ENCODE measurements at regions not wholly inside any gene's neighbourhood (a gene's known extent, or its start where the extent isn't known, plus 50 kb on each side); places are given as distances from the start of the nearest gene placed in this dataset.

- intact Hi-C loops (cut with micrococcal nuclease), result no loop called here
- Mint-ChIP-seq H3K27me3 (ENCODE audit: insufficient read depth, unreplicated experiment) (peaks cover 88% of the 10 kb centered on the region), H3K36me3 (ENCODE audit: insufficient read depth, unreplicated experiment) (no peaks in the 10 kb centered on the region), H3K27ac (ENCODE audit: low read depth, unreplicated experiment) (no peak overlapping the region), H3K4me1 (ENCODE audit: insufficient read depth, unreplicated experiment) (no peaks in the 10 kb centered on the region), H3K4me3 (ENCODE audit: unreplicated experiment) (no peak overlapping the region), H3K9me3 (ENCODE audit: unreplicated experiment) (peaks cover 1% of the 10 kb centered on the region)
- TF ChIP-seq CTCF (IDR thresholded peaks at IDR 0.05; ENCODE audit: unreplicated experiment), result no peak
- ChIA-PET CTCF (interaction anchor here (0.5 to 2.5 kb wide), 7 partner anchors 13 to 1382 kb away, joined by 3 to 13 read pairs (median 3); no protein-coding TSS in a partner anchor), POLR2A (no interaction called here)
- no TSS peak for BruUV-seq (replicated peaks)
- no peak for DNase-seq (ENCODE audit: unreplicated experiment)
Observed at GRCh38 chrX:130997314-130997713, 60.8 kb upstream of the ARHGAP36 start.

GRCh38 chrX:130999360-130999759 lies 58.8 kb upstream of the ARHGAP36 start:
- H3K4me1 Mint-ChIP-seq (ENCODE audit: insufficient read depth, unreplicated experiment), result no peaks in the 10 kb centered on the region
- peaks cover 8% of the 10 kb centered on the region for H3K9me3 Mint-ChIP-seq (ENCODE audit: unreplicated experiment)
- BruUV-seq (replicated peaks), result no TSS peak
- H3K27me3 Mint-ChIP-seq (ENCODE audit: insufficient read depth, unreplicated experiment), result peaks cover 68% of the 10 kb centered on the region
- H3K4me3 Mint-ChIP-seq (ENCODE audit: unreplicated experiment), result no peak overlapping the region
- no peak for TF ChIP-seq CTCF (IDR thresholded peaks at IDR 0.05; ENCODE audit: unreplicated experiment)
- DNase-seq (ENCODE audit: unreplicated experiment), result no peak
- ChIA-PET POLR2A (no interaction called here), CTCF (interaction anchor here (1.0 kb wide), 1 partner anchor 423 kb away, joined by 3 read pairs; no protein-coding TSS in a partner anchor)
- intact Hi-C loops (cut with micrococcal nuclease), result no loop called here
- H3K36me3 Mint-ChIP-seq (ENCODE audit: insufficient read depth, unreplicated experiment), result no peaks in the 10 kb centered on the region
- H3K27ac Mint-ChIP-seq (ENCODE audit: low read depth, unreplicated experiment), result no peak overlapping the region
